ENCODE measurements at regions not wholly inside any gene's neighbourhood (a gene's known extent, or its start where the extent isn't known, plus 50 kb on each side); places are given as distances from the start of the nearest gene placed in this dataset.
"Not testable (repeated sequence)": the region's sequence is repeated elsewhere in the genome, so short reads cannot be mapped to it uniquely, and the experiment has no call there.

DNA sequence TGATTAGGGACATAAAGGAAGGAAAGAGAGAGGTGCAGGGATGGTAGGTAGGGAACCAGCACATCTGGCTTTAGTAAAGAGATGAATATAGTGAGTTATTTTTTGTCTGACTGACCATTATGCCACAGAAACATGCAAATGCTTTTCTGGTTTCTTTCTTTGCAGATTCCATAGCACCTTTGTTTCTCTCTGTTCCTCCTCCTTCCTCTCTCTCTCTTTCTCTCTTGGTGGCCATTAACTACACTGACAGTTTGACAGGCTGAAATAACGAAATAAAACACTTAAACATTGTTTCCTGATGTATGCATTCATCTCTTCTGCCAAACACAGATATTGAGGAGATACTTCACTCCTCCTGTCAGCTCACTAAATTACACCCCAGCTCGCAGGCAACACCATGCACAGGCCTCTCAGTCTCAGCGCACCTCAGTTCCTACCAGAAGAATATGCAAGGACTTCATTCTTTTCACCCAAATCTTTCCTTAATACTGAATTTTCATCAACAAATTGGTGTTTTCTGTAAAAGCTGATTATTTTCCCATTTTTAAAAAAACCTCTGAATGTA lies 406.9 kb upstream of the SOX5 start:
- Histone ChIP-seq H3K36me3 (ENCODE audit: control insufficient read depth, insufficient read depth, low read length) (no peaks in the 10 kb centered on the region), H3K27me3 (ENCODE audit: control insufficient read depth, insufficient read depth, low read length) (no peaks in the 10 kb centered on the region), H3K9me3 (ENCODE audit: control insufficient read depth, insufficient read depth, low read length) (no peaks in the 10 kb centered on the region), H3K27ac (ENCODE audit: low read length) (no peak overlapping the region), H3K4me3 (ENCODE audit: low read length) (no peak overlapping the region), H3K4me1 (ENCODE audit: control insufficient read depth, insufficient read depth, low read length) (no peaks in the 10 kb centered on the region)
- TF ChIP-seq, protein P1, sequence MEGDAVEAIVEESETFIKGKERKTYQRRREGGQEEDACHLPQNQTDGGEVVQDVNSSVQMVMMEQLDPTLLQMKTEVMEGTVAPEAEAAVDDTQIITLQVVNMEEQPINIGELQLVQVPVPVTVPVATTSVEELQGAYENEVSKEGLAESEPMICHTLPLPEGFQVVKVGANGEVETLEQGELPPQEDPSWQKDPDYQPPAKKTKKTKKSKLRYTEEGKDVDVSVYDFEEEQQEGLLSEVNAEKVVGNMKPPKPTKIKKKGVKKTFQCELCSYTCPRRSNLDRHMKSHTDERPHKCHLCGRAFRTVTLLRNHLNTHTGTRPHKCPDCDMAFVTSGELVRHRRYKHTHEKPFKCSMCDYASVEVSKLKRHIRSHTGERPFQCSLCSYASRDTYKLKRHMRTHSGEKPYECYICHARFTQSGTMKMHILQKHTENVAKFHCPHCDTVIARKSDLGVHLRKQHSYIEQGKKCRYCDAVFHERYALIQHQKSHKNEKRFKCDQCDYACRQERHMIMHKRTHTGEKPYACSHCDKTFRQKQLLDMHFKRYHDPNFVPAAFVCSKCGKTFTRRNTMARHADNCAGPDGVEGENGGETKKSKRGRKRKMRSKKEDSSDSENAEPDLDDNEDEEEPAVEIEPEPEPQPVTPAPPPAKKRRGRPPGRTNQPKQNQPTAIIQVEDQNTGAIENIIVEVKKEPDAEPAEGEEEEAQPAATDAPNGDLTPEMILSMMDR (IDR thresholded peaks at IDR 0.05) = no peak
- intact Hi-C loops (cut with micrococcal nuclease) = no loop called here
- Mint-ChIP-seq H3K4me1 (no peaks in the 10 kb centered on the region), H3K27ac (no peak overlapping the region), H3K27me3 (ENCODE audit: low read depth in 2 of 2) (no peaks in the 10 kb centered on the region), H3K9me3 (peaks cover 0 to 2% of the 10 kb centered on the region in 2 donors), H3K36me3 (no peaks in the 10 kb centered on the region), H3K4me3 (no peak overlapping the region)
- WGBS (ENCODE audit: insufficient coverage) = 88% methylated on average over 3 of the region's 3 CpGs
- ATAC-seq (no peak), DNase-seq (no peak)

DNA sequence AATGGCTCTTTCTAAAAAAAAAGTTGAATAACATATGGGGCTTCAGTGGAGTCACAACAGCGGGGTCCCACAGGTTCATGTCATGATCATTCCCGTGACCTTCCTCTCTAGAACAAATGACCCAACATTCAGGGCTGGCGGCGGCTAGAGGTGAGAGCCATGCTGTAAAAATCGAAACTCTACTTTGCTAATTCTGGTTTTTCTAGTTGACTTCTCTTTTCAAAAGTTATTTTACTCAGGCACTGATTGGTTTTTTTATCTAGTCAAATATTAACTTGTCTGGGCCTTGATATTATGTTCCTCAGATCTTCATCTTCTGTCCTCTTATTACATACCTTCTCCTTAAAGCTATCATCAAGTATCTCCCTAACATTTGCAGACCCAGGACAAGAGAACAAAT lies 402.9 kb upstream of the SOX5 start:
- no peaks in the 10 kb centered on the region for H3K4me1 Mint-ChIP-seq
- intact Hi-C loops (cut with micrococcal nuclease) = no loop called here
- H3K9me3 ChIP-seq (ENCODE audit: control insufficient read depth, insufficient read depth, low read length) = no peaks in the 10 kb centered on the region
- ATAC-seq (no peak), DNase-seq (no peak)
- no peaks in the 10 kb centered on the region for H3K36me3 Mint-ChIP-seq
- H3K4me1 ChIP-seq (ENCODE audit: control insufficient read depth, insufficient read depth, low read length) = no peaks in the 10 kb centered on the region
- TF ChIP-seq, protein P1 (IDR thresholded peaks at IDR 0.05) = no peak
- no peak overlapping the region for H3K27ac ChIP-seq (ENCODE audit: low read length)
- H3K4me3 ChIP-seq (ENCODE audit: low read length) = no peak overlapping the region
- no peaks in the 10 kb centered on the region for H3K27me3 Mint-ChIP-seq (ENCODE audit: low read depth in 2 of 2)
- no peak overlapping the region for H3K27ac Mint-ChIP-seq
- H3K36me3 ChIP-seq (ENCODE audit: control insufficient read depth, insufficient read depth, low read length) = no peaks in the 10 kb centered on the region
- peaks cover 0 to 2% of the 10 kb centered on the region in 2 donors for H3K9me3 Mint-ChIP-seq
- H3K4me3 Mint-ChIP-seq = no peak overlapping the region
- H3K27me3 ChIP-seq (ENCODE audit: control insufficient read depth, insufficient read depth, low read length) = no peaks in the 10 kb centered on the region
- 74% methylated on average over 5 of the region's 5 CpGs for WGBS (ENCODE audit: insufficient coverage)

DNA sequence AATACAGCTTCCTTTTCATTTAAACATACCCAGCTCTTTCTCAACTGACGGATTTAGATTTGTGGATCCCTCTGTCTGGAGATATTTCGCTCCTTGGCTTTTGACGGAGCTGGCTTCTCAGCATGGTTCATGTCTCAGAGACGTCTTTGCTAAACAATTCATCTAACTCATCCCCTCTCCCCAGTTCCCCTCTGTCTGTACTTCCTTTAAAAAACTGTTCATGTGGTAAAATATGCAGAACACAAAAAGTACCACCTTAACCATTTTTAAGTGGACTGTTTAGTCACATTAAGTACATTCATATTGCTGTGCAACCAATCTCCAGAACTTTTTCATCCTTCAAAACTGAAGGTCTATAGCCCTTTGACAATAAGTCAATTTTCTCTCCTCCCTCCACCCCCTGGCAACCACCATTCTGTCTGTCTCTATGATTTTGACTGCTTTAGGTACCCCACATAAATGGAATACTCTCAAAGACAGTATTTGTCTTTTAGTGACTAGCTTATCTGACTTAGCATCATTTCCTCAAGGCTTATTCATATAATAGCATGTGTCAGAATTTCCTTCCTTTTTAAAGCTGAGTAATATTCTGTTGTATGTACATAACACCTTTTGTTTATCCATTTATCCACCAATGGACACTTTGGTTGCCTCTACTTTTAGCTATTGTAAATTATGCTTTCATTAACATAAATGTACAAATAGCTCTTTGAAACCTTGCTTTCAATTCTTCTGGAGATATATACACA lies 399.8 kb upstream of the SOX5 start:
- DNase-seq (no peak), ATAC-seq (no peak)
- intact Hi-C loops (cut with micrococcal nuclease) = no loop called here
- WGBS (ENCODE audit: insufficient coverage) = 80% methylated on average over 4 of the region's 4 CpGs
- TF ChIP-seq, protein P1 (IDR thresholded peaks at IDR 0.05) = no peak
- Mint-ChIP-seq H3K27me3 (ENCODE audit: low read depth in 2 of 2) (no peaks in the 10 kb centered on the region), H3K27ac (no peak overlapping the region), H3K36me3 (no peaks in the 10 kb centered on the region), H3K4me3 (no peak overlapping the region), H3K9me3 (peaks cover 0 to 2% of the 10 kb centered on the region in 2 donors), H3K4me1 (no peaks in the 10 kb centered on the region)
- Histone ChIP-seq H3K27me3 (ENCODE audit: control insufficient read depth, insufficient read depth, low read length) (no peaks in the 10 kb centered on the region), H3K27ac (ENCODE audit: low read length) (no peak overlapping the region), H3K36me3 (ENCODE audit: control insufficient read depth, insufficient read depth, low read length) (no peaks in the 10 kb centered on the region), H3K4me1 (ENCODE audit: control insufficient read depth, insufficient read depth, low read length) (no peaks in the 10 kb centered on the region), H3K9me3 (ENCODE audit: control insufficient read depth, insufficient read depth, low read length) (no peaks in the 10 kb centered on the region), H3K4me3 (ENCODE audit: low read length) (no peak overlapping the region)

DNA sequence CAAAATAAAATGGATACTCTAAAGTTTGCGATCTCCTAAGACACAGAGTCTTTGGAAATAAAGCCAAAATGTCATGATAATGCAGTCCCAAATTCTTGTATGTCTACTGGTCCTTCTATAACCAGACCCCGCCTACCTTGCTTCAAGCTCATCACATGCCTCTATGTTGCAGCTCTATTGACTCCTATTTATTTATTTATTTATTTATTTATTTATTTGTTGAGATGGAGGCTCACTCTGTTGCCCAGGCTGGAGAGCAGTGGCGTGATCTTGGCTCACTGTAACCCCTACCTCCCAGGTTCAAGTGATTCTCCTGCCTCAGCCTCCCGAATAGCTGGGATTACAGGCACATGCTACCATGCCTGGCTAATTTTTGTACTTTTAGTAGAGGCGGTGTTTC lies 398.7 kb upstream of the SOX5 start:
- H3K36me3 ChIP-seq (ENCODE audit: control insufficient read depth, insufficient read depth, low read length); H3K27me3 ChIP-seq (ENCODE audit: control insufficient read depth, insufficient read depth, low read length); H3K4me1 Mint-ChIP-seq; H3K4me1 ChIP-seq (ENCODE audit: control insufficient read depth, insufficient read depth, low read length); ATAC-seq; H3K9me3 ChIP-seq (ENCODE audit: control insufficient read depth, insufficient read depth, low read length); H3K27ac Mint-ChIP-seq; H3K4me3 ChIP-seq (ENCODE audit: low read length); H3K27me3 Mint-ChIP-seq (ENCODE audit: low read depth in 2 of 2); H3K4me3 Mint-ChIP-seq; intact Hi-C loops (cut with micrococcal nuclease); H3K36me3 Mint-ChIP-seq; H3K9me3 Mint-ChIP-seq; DNase-seq; H3K27ac ChIP-seq (ENCODE audit: low read length): not testable (repeated sequence)
- WGBS (ENCODE audit: insufficient coverage) = 73% methylated on average over 4 of the region's 5 CpGs
